SH-SY5Y (cell line): ENCODE measurements at regions not wholly inside any gene's neighbourhood (a gene's known extent, or its start where the extent isn't known, plus 50 kb on each side); places are given as distances from the start of the nearest gene placed in this dataset.

Source experiments
- GATA2 ChIP-seq: IDR thresholded peaks from 2 replicates; pipeline ENCODE4 v1.6.1; 2011; ENCODE audit warnings: mild to moderate bottlenecking, low read depth, low read length
- GATA3 ChIP-seq: IDR thresholded peaks from 2 replicates; pipeline ENCODE4 v1.6.1; 2011; ENCODE audit warnings: low read depth, mild to moderate bottlenecking, low read length, moderate library complexity

DNA sequence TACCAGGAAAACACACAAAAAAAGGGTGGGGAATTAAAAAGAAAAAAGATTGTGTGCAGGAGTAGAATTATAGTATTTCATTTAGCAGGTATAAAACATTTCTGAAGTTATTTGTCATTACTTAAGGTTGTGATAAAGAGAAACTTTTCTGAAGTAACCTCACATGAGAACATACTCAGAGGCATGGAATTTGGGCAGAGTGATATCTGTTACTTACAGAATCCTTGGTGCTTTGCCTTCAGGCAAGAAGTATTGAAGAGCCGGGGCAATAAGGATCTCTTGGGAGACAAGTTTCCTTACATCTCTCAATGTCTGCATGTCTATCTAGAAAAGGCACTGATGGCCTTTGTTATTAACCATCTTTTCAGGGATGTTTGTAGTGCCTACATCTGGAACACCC is 179.7 kb upstream of the ROBO1 start:
- TF ChIP-seq GATA2, result no peak
- TF ChIP-seq GATA3, result no peak
